H9 (cell line): ENCODE measurements at regions not wholly inside any gene's neighbourhood (a gene's known extent, or its start where the extent isn't known, plus 50 kb on each side); places are given as distances from the start of the nearest gene placed in this dataset.

Experiments used
- DNase-seq: peaks from one replicate; pipeline ENCODE4 v3.0.0-alpha.2; 2017
- H2AFZ ChIP-seq: one replicate; pipeline ENCODE4 v1.6.1; 2013; ENCODE audit warnings: mild to moderate bottlenecking, low read length, control low read depth, moderate library complexity
- H2AK5ac ChIP-seq: 2 replicates; pipeline ENCODE4 v1.6.1; 2013; ENCODE audit warnings: low read length, control low read depth, mixed read lengths; ENCODE audit not compliant: insufficient read length
- H2BK120ac ChIP-seq: one replicate; pipeline ENCODE4 v1.6.1; 2013; ENCODE audit warnings: low read depth, mild to moderate bottlenecking, low read length, control low read depth, inconsistent platforms; ENCODE audit not compliant: poor library complexity, severe bottlenecking
- H2BK12ac ChIP-seq: 2 replicates; pipeline ENCODE4 v1.6.1; 2013; ENCODE audit warnings: low read length, control low read depth, mixed read lengths, low read depth; ENCODE audit not compliant: insufficient read length
- H2BK15ac ChIP-seq: 2 replicates; pipeline ENCODE4 v1.6.1; 2013; ENCODE audit warnings: low read depth, low read length, control low read depth
- H2BK20ac ChIP-seq: one replicate; pipeline ENCODE4 v1.6.1; 2013; ENCODE audit warnings: low read depth, mild to moderate bottlenecking, low read length, control low read depth, inconsistent platforms; ENCODE audit not compliant: poor library complexity, severe bottlenecking
- H2BK5ac ChIP-seq: 2 replicates; pipeline ENCODE4 v1.6.1; 2013; ENCODE audit warnings: low read length, control low read depth, mixed read lengths; ENCODE audit not compliant: insufficient read length
- H3K14ac ChIP-seq: 2 replicates; pipeline ENCODE4 v1.6.1; 2013; ENCODE audit warnings: low read length, control low read depth; ENCODE audit not compliant: insufficient read depth
- H3K18ac ChIP-seq: 2 replicates; pipeline ENCODE4 v1.6.1; 2013; ENCODE audit warnings: low read depth, mild to moderate bottlenecking, mixed read lengths, low read length, control low read depth; ENCODE audit not compliant: insufficient read length
- H3K23ac ChIP-seq: 2 replicates; pipeline ENCODE4 v1.6.1; 2013; ENCODE audit warnings: low read length, control low read depth, mixed read lengths, low read depth; ENCODE audit not compliant: insufficient read length
- H3K23me2 ChIP-seq: 2 replicates; pipeline ENCODE4 v1.6.1; 2013; ENCODE audit warnings: low read depth, mild to moderate bottlenecking, mixed read lengths, low read length, control low read depth; ENCODE audit not compliant: insufficient read length, poor library complexity, severe bottlenecking
- H3K27ac ChIP-seq: 2 replicates; pipeline ENCODE4 v1.5.1; 2013; ENCODE audit warnings: low read length, control low read depth, mixed read lengths, low read depth; ENCODE audit not compliant: insufficient read length
- H3K27me3 ChIP-seq: 2 replicates; pipeline ENCODE4 v1.6.1; 2013; ENCODE audit warnings: low read length, control low read depth, inconsistent platforms; ENCODE audit not compliant: insufficient read depth
- H3K4ac ChIP-seq: 2 replicates; pipeline ENCODE4 v1.6.1; 2013; ENCODE audit warnings: low read depth, mild to moderate bottlenecking, control low read depth, inconsistent platforms, low read length, moderate library complexity
- H3K4me1 ChIP-seq: 2 replicates; pipeline ENCODE4 v1.6.1; 2013; ENCODE audit warnings: low read length, control low read depth, inconsistent platforms; ENCODE audit not compliant: insufficient read depth
- H3K4me2 ChIP-seq: 2 replicates; pipeline ENCODE4 v1.6.1; 2013; ENCODE audit warnings: low read length, control low read depth, mixed read lengths; ENCODE audit not compliant: insufficient read length, insufficient read depth
- H3K56ac ChIP-seq: 2 replicates; pipeline ENCODE4 v1.6.1; 2013; ENCODE audit warnings: low read depth, mild to moderate bottlenecking, mixed read lengths, low read length, control low read depth; ENCODE audit not compliant: insufficient read length
- H3K79me1 ChIP-seq: 2 replicates; pipeline ENCODE4 v1.6.1; 2013; ENCODE audit warnings: low read depth, mild to moderate bottlenecking, moderate library complexity, low read length, control low read depth, inconsistent platforms; ENCODE audit not compliant: insufficient read depth, poor library complexity, severe bottlenecking
- H3K79me2 ChIP-seq: 2 replicates; pipeline ENCODE4 v1.6.1; 2013; ENCODE audit warnings: low read length, control low read depth, inconsistent platforms; ENCODE audit not compliant: insufficient read depth
- H3K9ac ChIP-seq: 2 replicates; pipeline ENCODE4 v1.6.1; 2013; ENCODE audit warnings: low read length, control low read depth, mixed read lengths; ENCODE audit not compliant: insufficient read length; ENCODE audit errors: extremely low read depth
- H3K9me3 ChIP-seq: one replicate; pipeline ENCODE4 v1.6.1; 2013; ENCODE audit warnings: low read depth, low read length, inconsistent platforms; ENCODE audit not compliant: control insufficient read depth
- H3T11ph ChIP-seq: one replicate; pipeline ENCODE4 v1.6.1; 2013; ENCODE audit warnings: mild to moderate bottlenecking, low read length, control low read depth, inconsistent platforms
- H4K20me1 ChIP-seq: one replicate; pipeline ENCODE4 v1.6.1; 2013; ENCODE audit not compliant: control insufficient read depth, insufficient read length, insufficient read depth
- H4K5ac ChIP-seq: 2 replicates; pipeline ENCODE4 v1.6.1; 2013; ENCODE audit warnings: low read depth, mild to moderate bottlenecking, mixed read lengths, low read length, control low read depth; ENCODE audit not compliant: insufficient read length
- H4K8ac ChIP-seq: replicated peaks from 2 replicates; pipeline ENCODE4 v1.6.1; 2013; ENCODE audit warnings: low read length, control low read depth, mixed read lengths, low read depth; ENCODE audit not compliant: insufficient read length
- H4K91ac ChIP-seq: 2 replicates; pipeline ENCODE4 v1.6.1; 2013; ENCODE audit warnings: low read depth, mild to moderate bottlenecking, moderate library complexity, mixed read lengths, low read length, control low read depth; ENCODE audit not compliant: insufficient read length
- H3K27ac Mint-ChIP-seq, 3 experiments: 2 replicates in 2 of 3; 3 replicates in 1 of 3; pipeline ENCODE4 v1.8.0; 2020 to 2021; ENCODE audit warnings: mixed read lengths in 3 of 3, mild to moderate bottlenecking in 1 of 3, moderate library complexity in 1 of 3
- H3K27me3 Mint-ChIP-seq: 2 replicates; pipeline ENCODE4 v1.8.0; 2021; ENCODE audit warnings: low read depth, mild to moderate bottlenecking, moderate library complexity, mixed read lengths
- H3K36me3 Mint-ChIP-seq, 3 experiments: 2 replicates in 2 of 3; 3 replicates in 1 of 3; pipeline ENCODE4 v1.8.0; 2020 to 2021; ENCODE audit warnings: low read depth in 3 of 3, mixed read lengths in 3 of 3; ENCODE audit not compliant: insufficient read depth in 1 of 3
- H3K4me1 Mint-ChIP-seq, 2 experiments: 2 replicates each; pipeline ENCODE4 v1.8.0; 2020; ENCODE audit warnings: mixed read lengths in 2 of 2
- H3K4me3 Mint-ChIP-seq, 2 experiments: 2 replicates in 1 of 2; 3 replicates in 1 of 2; pipeline ENCODE4 v1.8.0; 2020 to 2021; ENCODE audit warnings: mild to moderate bottlenecking in 2 of 2, mixed read lengths in 2 of 2, moderate library complexity in 1 of 2
- H3K9me3 Mint-ChIP-seq, 2 experiments: 2 replicates in 1 of 2; 3 replicates in 1 of 2; pipeline ENCODE4 v1.8.0; 2020; ENCODE audit warnings: mild to moderate bottlenecking in 2 of 2, mixed read lengths in 2 of 2, moderate library complexity in 1 of 2
- WGBS: extraction: QIAGEN DNeasy Blood & Tissue Kit; methylation state at CpG from one replicate; pipeline ENCODE4 v1.1.7; 2013; ENCODE audit warnings: missing lambda C conversion rate, low lambda C conversion rate, mixed read lengths; ENCODE audit not compliant: insufficient read length; ENCODE audit errors: extremely low coverage; 5-methylcytosine and 5-hydroxymethylcytosine counted together
- TF ChIP-seq, protein P1 (sequence below): fragments of 200-600 bp; sonication (generic); conservative IDR thresholded peaks from 3 replicates; pipeline ENCODE4 v1.8.0; 2021; ENCODE audit warnings: antibody characterized with exemption, mild to moderate bottlenecking

DNA sequence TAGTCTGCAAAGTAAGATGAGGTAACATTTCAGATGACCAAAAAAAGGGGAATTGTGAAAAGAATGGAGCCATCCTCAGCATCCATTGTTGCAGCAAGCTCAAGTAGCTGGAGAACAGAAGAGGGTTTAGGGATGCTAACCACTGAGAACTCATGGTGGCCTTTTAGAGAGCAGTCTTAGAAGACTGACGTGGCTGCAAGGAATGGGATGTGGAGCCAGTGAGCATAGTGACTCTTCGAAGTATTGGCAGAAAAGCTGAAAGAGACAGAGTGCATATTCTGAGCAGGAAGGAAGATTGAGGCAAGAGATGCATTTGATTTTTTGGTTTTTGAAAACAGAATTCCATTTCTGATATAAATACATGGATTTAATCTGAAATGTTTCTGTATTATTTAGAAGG, 151.2 kb downstream of the UBE2E3 start:
- WGBS, result no CpG with 5 or more reads among the region's 2 CpGs
- H3K36me3 Mint-ChIP-seq, result no peaks in the 10 kb centered on the region; a peak in 1 of 7 replicates
- Histone ChIP-seq H2BK120ac (no peak overlapping the region), H3K27me3 (no peaks in the 10 kb centered on the region), H2AFZ (no peak overlapping the region), H3K14ac (no peak overlapping the region), H3K23ac (no peak overlapping the region), H3K27ac (no peak overlapping the region), H2BK15ac (no peak overlapping the region), H3K9ac (no peak overlapping the region), H3K18ac (no peak overlapping the region), H3K4ac (no peak overlapping the region), H3K9me3 (no peaks in the 10 kb centered on the region), H3K23me2 (no peaks in the 10 kb centered on the region), H2BK12ac (no peak overlapping the region), H3K79me2 (no peaks in the 10 kb centered on the region), H4K5ac (no peak overlapping the region), H2BK5ac (no peak overlapping the region), H4K91ac (no peak overlapping the region), H3K56ac (no peak overlapping the region), H4K20me1 (no peaks in the 10 kb centered on the region), H2BK20ac (no peak overlapping the region), H3K4me1 (no peaks in the 10 kb centered on the region; the same call in 1 of the 2 replicates), H3K79me1 (no peaks in the 10 kb centered on the region), H3K4me2 (no peak overlapping the region), H4K8ac (no peak overlapping the region), H2AK5ac (no peak overlapping the region), H3T11ph (no peak overlapping the region)
- H3K9me3 Mint-ChIP-seq, result no peaks in the 10 kb centered on the region
- no peak overlapping the region for H3K4me3 Mint-ChIP-seq
- H3K27me3 Mint-ChIP-seq, result no peaks in the 10 kb centered on the region
- DNase-seq, result no peak
- H3K27ac Mint-ChIP-seq, result no peak overlapping the region
- TF ChIP-seq, protein P1, sequence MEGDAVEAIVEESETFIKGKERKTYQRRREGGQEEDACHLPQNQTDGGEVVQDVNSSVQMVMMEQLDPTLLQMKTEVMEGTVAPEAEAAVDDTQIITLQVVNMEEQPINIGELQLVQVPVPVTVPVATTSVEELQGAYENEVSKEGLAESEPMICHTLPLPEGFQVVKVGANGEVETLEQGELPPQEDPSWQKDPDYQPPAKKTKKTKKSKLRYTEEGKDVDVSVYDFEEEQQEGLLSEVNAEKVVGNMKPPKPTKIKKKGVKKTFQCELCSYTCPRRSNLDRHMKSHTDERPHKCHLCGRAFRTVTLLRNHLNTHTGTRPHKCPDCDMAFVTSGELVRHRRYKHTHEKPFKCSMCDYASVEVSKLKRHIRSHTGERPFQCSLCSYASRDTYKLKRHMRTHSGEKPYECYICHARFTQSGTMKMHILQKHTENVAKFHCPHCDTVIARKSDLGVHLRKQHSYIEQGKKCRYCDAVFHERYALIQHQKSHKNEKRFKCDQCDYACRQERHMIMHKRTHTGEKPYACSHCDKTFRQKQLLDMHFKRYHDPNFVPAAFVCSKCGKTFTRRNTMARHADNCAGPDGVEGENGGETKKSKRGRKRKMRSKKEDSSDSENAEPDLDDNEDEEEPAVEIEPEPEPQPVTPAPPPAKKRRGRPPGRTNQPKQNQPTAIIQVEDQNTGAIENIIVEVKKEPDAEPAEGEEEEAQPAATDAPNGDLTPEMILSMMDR, result no peak
- H3K4me1 Mint-ChIP-seq, result peaks cover 0 to 8% of the 10 kb centered on the region in 2 experiments; a peak in 3 of 4 replicates
